Fibroblast of pulmonary artery (primary cell): ENCODE measurements at regions not wholly inside any gene's neighbourhood (a gene's known extent, or its start where the extent isn't known, plus 50 kb on each side); places are given as distances from the start of the nearest gene placed in this dataset.

Source experiments
- DNase-seq: peaks from one replicate; pipeline ENCODE4 v3.0.0-alpha.2; 2010; ENCODE audit warnings: low read depth
- H3K4me3 ChIP-seq: replicated peaks from 2 replicates; pipeline ENCODE4 v1.5.1; 2011; ENCODE audit warnings: low read depth, mild to moderate bottlenecking, control low read depth, low read length, moderate library complexity
- CTCF ChIP-seq: IDR thresholded peaks from 2 replicates; pipeline ENCODE4 v1.5.1; 2011; ENCODE audit warnings: mild to moderate bottlenecking, control low read depth, low read length, inconsistent platforms; ENCODE audit errors: missing control alignments

DNA sequence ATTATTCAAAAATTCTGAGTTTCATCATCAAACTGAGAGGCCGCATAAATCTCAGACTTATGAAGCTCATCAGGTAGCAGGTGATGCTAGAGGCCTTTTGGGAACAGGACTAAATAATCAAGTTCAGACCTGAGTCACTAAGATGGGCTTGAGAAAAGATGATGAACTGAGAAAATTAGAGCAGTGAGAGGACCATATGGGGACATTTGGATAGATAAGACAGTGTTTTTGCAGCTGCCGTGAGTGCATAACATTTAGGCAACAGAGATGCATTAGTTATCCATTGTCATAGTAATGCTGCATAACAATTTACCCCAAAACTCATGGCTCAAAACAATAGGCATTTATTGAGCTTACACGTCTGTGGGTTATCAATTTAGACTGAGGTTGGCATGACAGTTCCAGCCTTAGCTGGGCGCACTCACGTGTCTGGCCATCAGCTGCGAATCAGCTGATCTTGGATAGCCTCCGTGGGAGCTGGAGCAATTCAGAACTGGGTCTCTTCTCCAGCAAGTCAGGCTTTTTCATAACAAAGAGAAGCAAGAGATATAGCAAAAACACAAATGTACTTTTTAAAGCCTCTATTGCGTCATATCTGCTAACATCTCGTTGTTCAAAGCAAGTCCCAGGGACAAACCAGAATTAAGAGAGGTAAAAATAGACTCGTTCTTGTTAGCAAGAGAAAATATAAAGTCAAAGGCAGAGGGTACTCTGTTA is 72.8 kb downstream of the CAPZA3 start:
- H3K4me3 ChIP-seq, result no peak overlapping the region
- peak; percentile 38 for DNase-seq
- no peak for TF ChIP-seq CTCF

DNA sequence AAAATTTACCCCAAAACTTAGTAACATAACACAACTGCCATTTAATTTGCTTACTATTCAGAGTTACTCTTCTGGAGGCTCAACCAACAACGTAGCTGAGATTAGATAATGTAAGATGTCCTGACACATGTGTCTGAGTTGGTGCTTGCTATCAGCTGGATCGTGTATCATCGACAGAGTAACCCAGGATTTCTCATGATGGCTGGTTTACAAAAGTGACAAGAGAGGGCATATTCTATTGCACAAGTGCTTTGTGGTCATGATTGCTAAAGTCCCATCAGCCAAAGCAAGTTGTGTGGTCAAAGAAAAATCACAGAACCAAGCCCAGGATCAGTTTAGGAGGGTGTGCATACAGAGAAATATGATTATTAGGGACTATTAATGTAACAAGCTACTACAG is 73.4 kb downstream of the CAPZA3 start:
- no peak for TF ChIP-seq CTCF
- DNase-seq, result peak; percentile 31
- H3K4me3 ChIP-seq, result no peak overlapping the region

DNA sequence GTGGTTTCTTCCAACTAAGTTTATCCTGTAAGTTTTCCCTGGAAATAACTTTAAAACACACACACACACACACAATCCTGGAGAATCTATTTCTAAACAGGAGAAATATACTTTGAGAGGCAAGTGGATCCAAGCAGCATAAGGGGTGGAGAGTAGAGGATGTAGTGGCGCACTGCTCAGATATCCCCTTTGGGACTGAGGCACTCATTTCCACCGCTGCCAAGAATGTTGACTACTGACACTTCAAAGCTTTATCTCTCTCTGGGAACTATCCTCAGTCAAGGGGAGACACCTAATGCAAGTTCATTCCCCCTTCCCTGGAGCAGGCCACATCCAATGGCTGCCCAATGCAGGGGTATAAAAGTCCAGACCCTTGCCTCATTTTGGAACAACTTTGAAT is 75.8 kb downstream of the CAPZA3 start:
- no peak overlapping the region for H3K4me3 ChIP-seq
- TF ChIP-seq CTCF, result no peak
- no peak for DNase-seq

GRCh38 chr12:18818579-18819268 is 80.8 kb downstream of the CAPZA3 start:
- no peak overlapping the region for H3K4me3 ChIP-seq
- no peak for DNase-seq
- TF ChIP-seq CTCF, result no peak

DNA sequence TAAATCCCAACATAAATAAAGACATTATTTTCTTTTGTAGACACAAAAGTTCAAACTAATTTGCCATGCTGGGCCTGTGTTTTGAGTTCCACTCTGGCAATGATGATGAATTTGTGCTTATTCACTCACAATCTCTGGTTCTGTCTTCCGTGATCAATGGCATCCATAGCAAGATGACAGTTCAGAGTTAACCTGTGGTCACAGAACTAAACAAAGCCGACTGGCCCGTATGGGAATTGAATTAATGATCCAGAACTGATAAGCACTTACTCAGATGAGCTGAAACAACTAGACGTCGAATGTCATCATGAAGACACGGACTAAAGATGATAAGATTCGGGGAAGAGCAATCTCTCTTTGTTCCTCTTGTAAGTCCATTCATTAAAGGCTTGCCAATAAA is 81.6 kb downstream of the CAPZA3 start:
- no peak for DNase-seq
- no peak overlapping the region for H3K4me3 ChIP-seq
- no peak for TF ChIP-seq CTCF

GRCh38 chr12:18823461-18823860 is 85.5 kb downstream of the CAPZA3 start:
- DNase-seq, result no peak
- no peak for TF ChIP-seq CTCF
- no peak overlapping the region for H3K4me3 ChIP-seq

DNA sequence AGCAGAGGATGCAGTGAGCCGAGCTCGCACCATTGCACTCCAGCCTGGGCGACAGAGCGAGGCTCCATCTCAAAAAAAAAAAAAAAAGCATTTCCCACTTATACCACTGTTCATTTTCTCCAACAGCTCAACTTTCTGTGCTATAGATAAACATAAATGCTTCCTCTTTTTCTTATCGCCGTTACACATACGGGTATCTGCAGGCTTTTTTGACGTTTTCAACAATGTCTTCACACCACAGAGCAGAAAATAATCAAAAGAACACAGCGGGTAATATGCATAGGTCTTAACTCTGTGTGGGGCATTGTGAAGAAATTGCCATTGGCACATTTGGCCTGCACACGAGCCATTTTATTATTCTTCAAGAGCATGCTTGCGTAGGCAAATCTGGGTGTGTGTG is 86.4 kb downstream of the CAPZA3 start:
- TF ChIP-seq CTCF, result no peak
- no peak overlapping the region for H3K4me3 ChIP-seq
- DNase-seq, result no peak
